ENCODE measurements at regions not wholly inside any gene's neighbourhood (a gene's known extent, or its start where the extent isn't known, plus 50 kb on each side); places are given as distances from the start of the nearest gene placed in this dataset.

- DNase-seq (ENCODE audit: extremely low spot score, unreplicated experiment), result no peak
- H3K9me3 Mint-ChIP-seq, result peaks cover 4% of the 10 kb centered on the region
- peak overlapping the region; percentile 5 for H3K27ac Mint-ChIP-seq
- TF ChIP-seq, protein P1, sequence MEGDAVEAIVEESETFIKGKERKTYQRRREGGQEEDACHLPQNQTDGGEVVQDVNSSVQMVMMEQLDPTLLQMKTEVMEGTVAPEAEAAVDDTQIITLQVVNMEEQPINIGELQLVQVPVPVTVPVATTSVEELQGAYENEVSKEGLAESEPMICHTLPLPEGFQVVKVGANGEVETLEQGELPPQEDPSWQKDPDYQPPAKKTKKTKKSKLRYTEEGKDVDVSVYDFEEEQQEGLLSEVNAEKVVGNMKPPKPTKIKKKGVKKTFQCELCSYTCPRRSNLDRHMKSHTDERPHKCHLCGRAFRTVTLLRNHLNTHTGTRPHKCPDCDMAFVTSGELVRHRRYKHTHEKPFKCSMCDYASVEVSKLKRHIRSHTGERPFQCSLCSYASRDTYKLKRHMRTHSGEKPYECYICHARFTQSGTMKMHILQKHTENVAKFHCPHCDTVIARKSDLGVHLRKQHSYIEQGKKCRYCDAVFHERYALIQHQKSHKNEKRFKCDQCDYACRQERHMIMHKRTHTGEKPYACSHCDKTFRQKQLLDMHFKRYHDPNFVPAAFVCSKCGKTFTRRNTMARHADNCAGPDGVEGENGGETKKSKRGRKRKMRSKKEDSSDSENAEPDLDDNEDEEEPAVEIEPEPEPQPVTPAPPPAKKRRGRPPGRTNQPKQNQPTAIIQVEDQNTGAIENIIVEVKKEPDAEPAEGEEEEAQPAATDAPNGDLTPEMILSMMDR (conservative IDR thresholded peaks at IDR 0.05), result no peak
- no peaks in the 10 kb centered on the region for H3K36me3 Mint-ChIP-seq
- peaks cover 10% of the 10 kb centered on the region for H3K4me1 Mint-ChIP-seq (ENCODE audit: unreplicated experiment)
- no peaks in the 10 kb centered on the region for H3K27me3 Mint-ChIP-seq
- peak overlapping the region; percentile 2 for H3K4me3 Mint-ChIP-seq
These were observed 246.2 kb downstream of the HACE1 start for GRCh38 chr6:104613416-104614001.

GRCh38 chr6:104612541-104612940, 247.2 kb downstream of the HACE1 start:
- Mint-ChIP-seq H3K27ac (no peak overlapping the region), H3K4me3 (no peak overlapping the region), H3K9me3 (peaks cover 4% of the 10 kb centered on the region), H3K4me1 (ENCODE audit: unreplicated experiment) (peaks cover 10% of the 10 kb centered on the region), H3K27me3 (no peaks in the 10 kb centered on the region), H3K36me3 (no peaks in the 10 kb centered on the region)
- no peak for DNase-seq (ENCODE audit: extremely low spot score, unreplicated experiment)
- TF ChIP-seq, protein P1 (conservative IDR thresholded peaks at IDR 0.05), result no peak

- TF ChIP-seq, protein P1 (conservative IDR thresholded peaks at IDR 0.05), result no peak
- no peak for DNase-seq (ENCODE audit: extremely low spot score, unreplicated experiment)
- H3K27me3 Mint-ChIP-seq, result no peaks in the 10 kb centered on the region
- H3K27ac Mint-ChIP-seq, result no peak overlapping the region
- peaks cover 10% of the 10 kb centered on the region for H3K9me3 Mint-ChIP-seq
- H3K4me1 Mint-ChIP-seq (ENCODE audit: unreplicated experiment), result peaks cover 8% of the 10 kb centered on the region
- H3K4me3 Mint-ChIP-seq, result no peak overlapping the region
- H3K36me3 Mint-ChIP-seq, result peaks cover 3% of the 10 kb centered on the region
These were observed 251.6 kb downstream of the HACE1 start for GRCh38 chr6:104608101-104608500.

DNA sequence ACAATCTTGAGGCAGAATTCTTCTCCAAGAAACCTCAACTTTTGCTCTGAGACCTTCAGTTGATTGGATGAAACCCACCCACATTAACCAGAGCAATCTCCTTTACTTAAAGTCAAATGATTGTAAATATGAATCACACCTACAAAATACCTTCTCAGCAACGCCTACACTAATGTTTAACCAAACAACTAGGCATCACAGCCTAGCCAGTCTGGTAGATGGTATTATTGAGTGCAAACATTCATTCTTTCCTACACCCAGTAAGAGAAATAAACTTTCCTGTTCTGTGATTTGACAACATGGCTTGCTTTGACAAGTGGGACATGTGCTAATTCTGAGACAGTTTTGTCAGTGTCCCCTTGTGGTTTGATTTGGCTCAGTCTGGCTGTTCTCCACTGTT, 252.2 kb downstream of the HACE1 start:
- no peak overlapping the region for H3K27ac Mint-ChIP-seq
- H3K9me3 Mint-ChIP-seq, result peaks cover 10% of the 10 kb centered on the region
- H3K27me3 Mint-ChIP-seq, result no peaks in the 10 kb centered on the region
- TF ChIP-seq, protein P1 (conservative IDR thresholded peaks at IDR 0.05), result no peak
- no peak overlapping the region for H3K4me3 Mint-ChIP-seq
- peaks cover 13% of the 10 kb centered on the region for H3K4me1 Mint-ChIP-seq (ENCODE audit: unreplicated experiment)
- no peak for DNase-seq (ENCODE audit: extremely low spot score, unreplicated experiment)
- H3K36me3 Mint-ChIP-seq, result peaks cover 3% of the 10 kb centered on the region

DNA sequence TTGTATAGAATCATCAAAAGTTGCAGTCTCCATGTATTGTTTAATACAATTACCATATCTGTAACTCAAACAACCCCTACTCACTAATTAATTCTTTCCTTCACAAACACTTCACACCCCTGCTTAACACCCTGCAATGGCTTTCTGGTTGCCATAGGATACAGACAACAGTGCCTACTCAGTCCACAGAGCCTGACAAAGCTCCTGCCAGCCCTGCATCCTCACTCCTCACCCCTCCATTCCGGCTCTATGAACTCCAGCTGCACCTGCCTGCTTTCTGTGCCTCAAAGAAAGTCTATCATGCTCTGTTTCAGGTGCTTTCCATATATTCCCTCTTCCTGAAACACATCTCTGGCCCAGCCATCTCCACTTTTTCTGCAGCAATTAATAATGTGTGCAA, 253.4 kb downstream of the HACE1 start:
- Mint-ChIP-seq H3K4me1 (ENCODE audit: unreplicated experiment) (peaks cover 24% of the 10 kb centered on the region), H3K27ac (no peak overlapping the region)
- TF ChIP-seq, protein P1 (conservative IDR thresholded peaks at IDR 0.05), result no peak

GRCh38 chr6:104604685-104605084, 255.0 kb downstream of the HACE1 start:
- Mint-ChIP-seq H3K27me3 (no peaks in the 10 kb centered on the region), H3K36me3 (peaks cover 3% of the 10 kb centered on the region), H3K4me3 (no peak overlapping the region), H3K27ac (no peak overlapping the region), H3K4me1 (ENCODE audit: unreplicated experiment) (peaks cover 36% of the 10 kb centered on the region), H3K9me3 (peaks cover 5% of the 10 kb centered on the region)
- TF ChIP-seq, protein P1 (conservative IDR thresholded peaks at IDR 0.05), result no peak
- DNase-seq (ENCODE audit: extremely low spot score, unreplicated experiment), result no peak

More for the DNA sequence above, 253.4 kb downstream of the HACE1 start:
- H3K4me3 Mint-ChIP-seq, result no peak overlapping the region
- peaks cover 5% of the 10 kb centered on the region for H3K9me3 Mint-ChIP-seq
- no peaks in the 10 kb centered on the region for H3K27me3 Mint-ChIP-seq
- no peak for DNase-seq (ENCODE audit: extremely low spot score, unreplicated experiment)
- H3K36me3 Mint-ChIP-seq, result peaks cover 3% of the 10 kb centered on the region

Data from type B pancreatic cell (in vitro differentiated cells).